ENCODE measurements at regions not wholly inside any gene's neighbourhood (a gene's known extent, or its start where the extent isn't known, plus 50 kb on each side); places are given as distances from the start of the nearest gene placed in this dataset.

DNA sequence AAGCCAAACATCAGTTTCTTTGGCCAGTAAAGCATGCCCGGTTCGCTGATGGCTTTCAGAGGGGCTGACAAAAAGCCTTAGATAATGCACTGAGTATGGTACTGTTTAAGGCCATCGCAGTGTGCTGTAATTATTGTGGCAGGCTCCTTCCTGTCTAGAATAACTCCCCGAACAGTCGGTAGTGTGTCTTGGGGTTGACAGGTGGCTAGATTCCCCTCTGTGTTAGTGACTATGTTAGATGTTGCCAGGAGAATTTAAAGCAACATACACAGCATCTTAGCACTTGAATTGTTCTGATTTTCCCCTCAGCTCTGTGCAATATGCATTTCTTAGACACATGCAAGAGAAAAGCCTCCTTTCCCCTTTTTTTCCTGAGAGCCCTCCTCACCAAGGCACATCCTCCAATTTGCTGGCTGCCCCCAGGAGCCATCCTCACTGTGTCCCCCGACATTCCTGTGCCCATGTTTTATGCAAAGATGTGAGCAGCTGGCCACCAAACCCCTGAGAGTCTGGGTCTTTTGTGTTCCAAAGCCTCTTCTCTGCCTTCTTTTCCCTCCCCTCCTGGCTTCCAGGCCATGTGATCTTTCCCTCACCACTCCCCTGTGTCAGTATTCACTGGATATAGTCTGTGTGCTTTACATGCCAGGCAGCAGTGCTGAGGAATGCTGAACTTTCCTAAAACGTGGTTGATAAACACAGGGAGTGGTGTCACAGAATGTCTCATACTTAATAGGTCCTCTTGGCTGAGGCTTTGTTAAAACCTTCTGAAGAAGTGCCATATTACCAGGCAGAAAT is 331.5 kb downstream of the HRH4 start:
- no peak for DNase-seq

DNA sequence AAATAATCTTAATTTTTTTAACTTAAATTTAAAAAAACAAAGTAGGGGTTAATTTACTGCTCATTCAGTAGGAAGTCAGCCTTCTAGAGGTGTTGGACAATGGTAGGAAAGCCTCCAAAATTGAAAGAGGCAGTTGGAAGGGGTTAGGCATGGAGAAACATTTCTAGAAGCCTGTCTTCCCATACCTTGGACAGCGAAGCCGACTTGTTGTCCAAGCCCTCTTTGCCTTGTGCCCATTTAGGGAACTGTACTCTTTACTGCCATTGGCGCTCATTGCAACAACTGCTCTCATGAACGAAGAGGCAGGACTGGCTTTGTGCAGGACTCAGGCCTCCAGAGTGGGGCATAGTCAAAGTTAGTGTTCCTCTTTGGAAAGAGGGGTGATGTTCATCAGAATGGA is 333.3 kb downstream of the HRH4 start:
- DNase-seq = no peak

DNA sequence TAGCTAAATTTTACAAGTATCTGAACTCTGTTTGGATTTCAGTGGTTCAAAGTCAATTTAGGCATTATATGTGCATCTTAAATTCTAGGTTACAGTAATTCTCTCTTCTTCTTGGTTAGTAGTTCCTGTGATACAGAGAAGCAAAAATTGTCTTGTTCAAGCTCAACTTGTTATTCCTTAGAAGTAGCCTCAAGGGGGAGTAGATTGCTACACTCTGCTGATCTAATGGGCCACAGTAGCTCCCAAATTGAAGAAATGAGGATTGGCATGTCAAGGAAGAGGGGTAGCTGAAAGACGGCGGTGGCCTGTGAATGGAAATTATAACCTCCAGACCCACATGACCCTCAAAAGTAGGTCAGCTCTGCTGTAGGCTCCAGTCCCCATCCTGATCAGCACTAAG is 334.7 kb downstream of the HRH4 start:
- no peak for DNase-seq

DNA sequence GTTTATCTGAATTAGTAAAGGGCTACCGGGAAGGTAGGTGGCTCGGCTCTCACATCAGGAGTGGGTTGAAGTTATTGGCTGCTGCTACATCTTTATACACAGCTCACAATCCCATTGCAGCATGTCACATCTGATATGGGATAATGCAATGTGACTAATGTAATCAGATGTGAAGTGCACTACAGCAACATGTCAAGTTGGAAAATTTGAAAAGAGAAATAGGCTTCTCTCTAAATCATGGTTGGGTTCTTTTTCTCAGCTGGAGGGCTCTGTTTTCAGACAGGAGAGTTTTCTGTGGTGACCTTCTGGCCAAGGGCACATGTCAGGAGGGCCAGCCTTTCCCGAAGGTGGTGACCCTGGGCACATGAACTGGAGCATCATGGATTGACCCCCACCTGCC is 337.5 kb downstream of the HRH4 start:
- no peak for DNase-seq

DNA sequence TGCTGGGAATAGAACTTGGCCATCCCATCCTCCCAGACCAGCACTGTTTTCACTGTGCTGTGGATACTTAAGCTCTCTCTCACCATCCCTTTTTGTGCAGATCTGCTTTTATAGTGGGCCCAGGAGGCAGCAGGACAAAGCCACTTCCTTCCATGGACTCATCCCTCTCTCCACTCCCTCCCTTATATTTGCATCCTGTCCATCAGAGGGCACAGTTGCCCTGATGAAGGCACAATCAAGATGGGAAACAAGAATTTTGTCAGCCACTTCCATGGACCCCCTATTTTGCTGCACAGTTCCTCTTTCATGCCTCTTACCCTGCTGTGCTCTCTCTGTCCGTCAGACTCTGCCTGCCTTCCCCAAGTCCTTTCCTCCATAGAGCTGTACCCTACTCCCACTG is 338.7 kb downstream of the HRH4 start:
- peak; percentile 4 for DNase-seq

DNA sequence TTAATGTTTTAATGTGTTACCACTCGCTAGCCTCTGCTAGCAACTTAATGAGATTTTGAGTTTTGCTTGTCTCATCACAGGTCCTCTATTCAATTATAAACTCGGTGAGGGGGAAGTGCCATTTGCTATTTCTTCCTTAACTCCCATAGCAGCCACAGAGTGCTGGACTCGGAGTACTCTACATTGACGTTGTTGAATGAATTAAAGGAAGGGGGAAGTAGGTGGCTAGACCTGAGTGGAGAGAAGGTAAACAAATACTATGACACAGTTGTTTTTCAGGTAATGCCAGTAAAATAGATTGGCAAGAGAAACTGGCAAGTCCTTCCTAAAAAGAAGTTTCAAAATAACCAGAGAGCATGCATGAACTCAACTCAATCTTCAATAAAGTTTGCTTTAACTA is 339.3 kb downstream of the HRH4 start:
- DNase-seq = no peak

DNA sequence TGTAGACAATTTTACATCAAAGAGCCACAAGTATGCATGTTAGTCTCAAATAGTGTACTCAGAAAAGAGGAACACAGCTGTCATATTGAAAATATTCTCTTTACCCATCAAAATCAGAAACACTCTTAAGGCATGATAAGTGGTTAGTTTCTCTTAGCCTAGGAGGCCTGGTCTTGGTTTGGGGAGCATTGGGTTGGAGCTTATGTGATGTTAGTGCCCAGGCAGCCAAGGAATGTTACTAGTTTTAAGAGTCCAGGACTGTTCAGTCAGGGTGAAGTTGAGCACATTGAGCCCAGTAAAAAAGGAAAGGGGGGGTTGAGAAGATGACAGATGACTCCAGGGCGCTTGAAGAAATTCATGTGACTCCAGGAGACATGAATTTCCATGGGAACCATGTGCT is 340.6 kb downstream of the HRH4 start:
- DNase-seq = no peak

DNA sequence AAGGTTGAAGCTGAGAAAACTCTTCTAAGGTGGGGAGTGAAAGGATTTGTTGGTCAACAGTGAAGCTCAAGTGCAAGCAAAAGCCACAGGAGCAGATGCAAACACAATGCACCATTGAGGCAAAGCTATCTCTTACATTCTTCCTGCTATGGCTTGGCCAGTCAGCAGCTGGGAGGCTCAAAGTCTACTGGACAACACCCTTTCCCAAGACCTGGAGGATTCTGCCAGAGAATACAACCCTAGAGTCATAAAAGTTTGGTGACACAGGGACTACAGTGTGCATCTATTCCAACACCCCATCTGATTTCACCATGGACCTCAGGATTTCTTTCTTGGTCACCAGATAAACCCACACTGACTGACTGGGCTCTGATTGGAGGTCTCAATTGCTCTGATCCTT is 342.0 kb downstream of the HRH4 start:
- no peak for DNase-seq

DNA sequence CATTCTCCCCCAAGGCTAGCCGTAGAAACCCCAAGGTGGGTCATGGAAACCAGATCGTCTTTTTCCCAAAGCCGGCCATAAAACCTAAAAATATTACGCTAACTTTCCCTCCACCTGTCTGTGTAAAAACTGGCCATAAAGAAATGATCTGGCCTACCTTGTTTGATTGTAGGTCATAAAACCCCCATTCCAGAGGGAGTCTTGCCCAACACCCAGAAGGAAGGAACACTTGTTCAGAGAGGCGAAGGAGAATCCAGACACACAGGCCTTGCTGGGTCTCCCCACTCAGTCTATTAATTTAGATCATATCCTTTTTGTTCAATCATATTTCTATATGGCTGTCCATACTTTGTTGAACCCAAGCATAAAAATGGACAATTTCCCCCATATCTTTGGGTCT is 344.7 kb downstream of the HRH4 start:
- DNase-seq = no peak

DNA sequence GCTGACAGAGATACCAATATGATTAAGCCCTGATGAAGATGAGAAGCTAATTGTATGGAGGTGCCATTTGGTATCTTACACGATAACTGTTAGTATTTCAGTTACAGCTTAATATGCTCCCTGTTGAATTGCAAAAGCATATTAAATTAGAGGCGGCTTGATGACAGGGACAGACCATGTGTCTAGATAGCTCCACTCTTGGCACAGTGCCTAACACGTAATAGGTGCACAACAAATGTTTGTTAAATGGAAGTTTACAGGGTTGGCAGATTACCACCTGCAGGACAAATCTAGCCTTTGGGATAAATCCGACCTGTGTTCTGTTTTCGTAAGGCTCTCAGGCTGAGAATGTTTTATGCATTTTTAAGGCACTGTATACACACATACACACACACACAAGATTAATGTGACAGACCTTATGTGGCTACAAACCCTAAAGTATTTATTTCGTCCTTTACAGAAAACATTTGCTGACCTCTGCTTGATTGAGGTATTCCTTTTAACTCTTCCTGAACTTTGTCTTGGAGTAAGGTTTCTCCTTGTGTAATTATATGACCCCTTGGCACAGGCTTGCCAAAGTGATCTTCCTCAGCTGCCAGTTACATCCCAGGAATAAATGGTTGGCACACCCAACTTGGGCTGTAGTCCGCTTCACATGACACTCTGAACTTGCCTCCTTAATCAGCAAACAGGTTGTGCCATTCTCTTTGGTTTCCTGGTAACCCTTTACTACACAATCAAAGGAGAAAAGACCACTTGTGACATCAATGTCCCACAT is 348.9 kb downstream of the HRH4 start:
- no peak for DNase-seq

DNA sequence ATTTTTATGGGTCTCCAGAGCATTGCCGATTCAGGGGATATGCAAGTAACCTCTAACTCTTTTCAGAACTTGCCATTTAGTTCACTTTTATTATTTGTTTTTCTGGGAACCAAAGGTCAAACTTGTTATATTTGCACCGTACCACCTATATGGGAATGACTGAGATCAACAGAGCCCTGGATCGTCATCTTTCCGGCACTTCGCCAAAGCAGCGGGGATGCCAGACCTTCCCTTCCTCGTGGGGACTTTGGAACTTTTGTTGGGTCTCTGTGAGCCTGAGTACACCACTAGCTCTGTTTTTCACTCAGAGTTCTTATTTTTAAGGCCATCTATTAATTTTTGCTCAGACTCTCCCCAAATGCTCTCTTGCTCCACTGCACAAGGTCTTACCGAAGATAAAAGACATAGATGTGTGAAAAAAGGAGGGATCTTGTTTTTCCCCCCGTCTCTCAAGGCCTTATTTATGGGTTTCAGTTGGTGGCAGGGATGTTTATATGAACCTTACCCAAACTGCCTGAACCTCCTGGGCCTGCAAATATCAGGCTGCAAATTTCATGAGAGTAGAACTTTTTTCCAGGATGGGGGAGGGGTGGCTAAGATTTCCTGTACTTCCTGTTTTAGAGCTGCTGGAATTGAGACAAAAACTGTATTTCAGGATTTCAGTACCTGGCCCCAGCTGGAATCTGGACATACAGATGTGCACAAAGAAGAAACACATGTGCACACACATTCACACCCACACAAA is 350.3 kb downstream of the HRH4 start:
- DNase-seq = no peak

DNA sequence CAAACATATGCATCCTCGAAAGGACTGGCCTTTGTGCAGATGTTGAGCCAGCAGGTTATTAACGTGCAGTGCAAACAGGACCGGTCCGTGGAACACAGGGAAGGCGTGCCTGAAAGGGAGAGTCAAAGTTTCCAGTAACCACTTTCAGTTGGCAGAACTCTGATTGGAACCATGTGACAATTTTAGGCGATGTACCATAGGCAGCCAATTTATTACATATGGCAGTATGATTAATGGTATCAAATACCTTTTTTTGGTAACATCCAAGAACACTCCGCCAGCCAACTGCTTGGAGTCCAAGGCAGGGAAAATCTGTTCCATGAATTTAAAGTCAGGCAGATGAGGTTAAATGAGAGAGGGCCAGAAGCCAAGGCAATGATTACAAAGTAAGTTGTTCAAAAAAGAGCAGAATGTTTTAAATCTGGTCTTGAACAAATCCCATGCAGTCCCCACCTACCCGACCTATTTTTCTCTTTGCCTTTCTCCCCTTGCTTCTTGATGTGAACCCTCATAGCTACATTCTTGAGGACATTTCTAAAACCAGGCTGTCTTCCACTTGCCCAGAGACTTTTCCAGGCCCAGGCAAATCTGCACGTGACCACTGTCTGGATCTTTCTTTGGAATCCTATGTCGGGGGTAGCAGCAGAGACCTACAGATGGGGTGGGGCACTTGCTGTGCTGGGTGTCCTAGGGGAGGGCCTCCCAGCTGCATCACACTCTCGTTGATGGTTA is 351.7 kb downstream of the HRH4 start:
- DNase-seq = no peak

DNA sequence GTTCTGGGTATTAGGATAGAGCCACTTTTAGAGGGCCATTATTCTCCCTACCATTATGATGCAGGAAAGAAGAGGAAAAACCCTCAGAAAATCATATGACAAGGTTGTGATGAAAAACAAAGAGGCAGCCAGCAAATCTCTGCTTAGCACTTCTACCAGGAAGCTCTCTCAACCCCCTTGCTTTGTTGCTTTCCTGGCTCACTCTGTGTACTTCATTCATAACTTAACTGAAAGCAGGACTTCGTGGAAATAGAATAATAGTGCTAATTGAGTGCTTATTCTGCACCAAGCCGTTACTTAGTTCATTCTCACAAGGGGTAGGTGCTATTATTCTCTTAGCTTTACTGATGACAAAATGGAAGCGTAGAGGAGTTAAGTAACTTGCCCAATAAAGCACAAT is 354.1 kb downstream of the HRH4 start:
- DNase-seq = no peak

DNA sequence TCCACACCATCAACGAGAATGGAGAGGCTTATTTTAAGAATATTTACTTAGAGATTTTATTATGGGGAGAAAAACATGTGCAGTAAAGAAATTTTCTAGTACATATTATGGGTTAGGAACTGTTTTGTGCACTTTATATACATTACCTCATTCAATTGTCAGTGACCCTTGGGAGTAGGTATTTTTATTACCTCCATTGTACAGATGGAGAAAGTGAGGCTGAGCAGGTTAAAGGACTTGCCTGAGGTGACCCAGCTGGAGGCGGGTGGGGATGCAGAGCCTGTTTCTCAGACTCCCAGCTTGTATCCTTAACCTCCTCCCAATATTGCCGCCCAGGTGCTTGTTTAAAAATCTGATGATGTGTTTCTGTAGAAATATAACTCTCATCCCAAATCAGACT is 356.7 kb downstream of the HRH4 start:
- no peak for DNase-seq

DNA sequence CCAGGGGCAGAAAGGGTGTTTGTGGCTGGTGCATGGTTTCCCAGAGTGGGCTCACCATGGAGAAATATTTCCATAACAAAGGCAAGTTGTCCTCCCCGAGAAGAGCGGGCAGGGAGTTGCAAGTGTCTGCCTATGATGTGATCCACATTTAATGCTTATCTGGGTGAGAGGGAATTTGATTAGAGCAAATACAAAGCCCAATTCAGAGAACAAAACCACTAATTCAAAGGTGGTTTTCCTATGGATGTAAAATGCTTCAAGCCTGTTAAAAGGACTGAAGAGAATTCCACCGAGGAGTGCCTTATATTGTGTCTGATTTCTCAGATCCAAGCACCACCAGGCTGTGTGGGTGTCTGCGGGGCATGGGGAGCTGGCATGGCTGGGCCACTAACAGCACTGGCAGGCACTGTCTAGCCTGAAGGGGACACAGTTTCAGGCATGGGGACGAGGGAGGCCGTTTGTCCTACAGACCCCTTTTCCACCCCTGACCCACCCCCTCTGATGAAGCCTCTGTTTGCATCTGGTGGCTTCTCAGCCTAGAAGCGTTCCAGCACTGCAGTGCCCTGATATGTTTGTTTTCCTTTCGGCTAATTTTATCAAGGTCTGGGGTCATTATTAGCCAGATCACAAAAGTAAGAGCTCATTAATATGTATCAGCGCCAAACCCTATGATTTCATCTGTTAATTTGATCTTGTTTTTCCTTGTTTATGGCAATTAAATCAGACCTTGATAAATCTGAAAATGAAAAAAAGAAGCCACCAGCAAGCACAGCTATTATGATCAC is 357.3 kb downstream of the HRH4 start:
- DNase-seq = no peak

DNA sequence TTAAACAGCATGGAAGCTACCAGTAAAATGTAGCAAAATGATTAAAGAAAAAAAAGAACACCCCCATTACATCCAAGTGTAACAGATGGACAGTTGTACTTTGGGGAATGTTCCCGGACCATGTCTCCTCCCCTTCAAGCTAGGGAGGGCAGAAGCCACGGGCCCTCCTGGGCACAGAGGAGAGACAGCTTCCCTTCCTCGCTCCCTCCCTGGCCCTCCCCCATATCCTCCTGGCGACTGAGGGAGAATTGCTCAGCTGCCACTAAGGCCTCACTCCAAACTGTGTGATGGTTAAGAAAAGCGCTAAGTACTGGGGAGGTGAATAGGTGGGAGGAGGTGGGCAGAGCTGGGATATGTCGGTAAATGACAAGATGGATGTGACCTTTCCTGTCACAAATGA is 358.0 kb downstream of the HRH4 start:
- no peak for DNase-seq

DNA sequence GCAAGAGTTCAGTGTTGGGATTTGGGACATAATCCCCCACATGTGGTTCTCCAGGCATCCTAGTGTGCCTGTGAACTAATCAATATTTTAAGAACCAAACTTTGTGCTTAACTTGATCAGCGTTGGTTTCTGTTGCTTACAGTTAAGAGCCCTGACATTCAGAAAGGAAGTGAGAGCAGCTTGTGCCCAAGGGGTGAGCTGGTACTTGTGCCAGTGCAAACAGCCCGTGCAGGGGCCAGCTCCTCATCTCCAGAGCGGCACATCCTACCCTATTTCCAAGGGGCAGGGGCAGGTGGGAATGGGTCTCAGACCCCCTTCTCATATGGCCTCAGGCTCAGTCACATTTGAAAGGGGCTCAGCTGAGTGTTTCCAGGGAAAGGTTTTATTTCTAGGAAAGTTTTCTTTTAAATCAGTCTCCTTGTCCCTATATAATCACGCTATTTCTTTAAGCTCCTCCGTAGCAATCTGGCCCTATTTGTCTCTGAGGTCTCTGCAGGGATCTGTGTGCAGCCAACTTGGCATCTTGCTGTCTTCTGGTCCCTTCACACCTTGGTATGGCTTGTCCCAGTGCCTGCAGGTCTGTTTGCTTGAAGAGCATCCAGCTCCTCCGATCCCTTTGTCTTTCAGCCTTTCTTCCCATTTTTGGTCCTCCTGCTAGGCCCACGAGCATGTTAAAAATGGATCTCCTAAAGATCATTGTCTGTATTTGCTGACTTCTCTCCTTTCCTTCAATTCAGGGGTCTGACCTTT is 358.9 kb downstream of the HRH4 start:
- DNase-seq = no peak

DNA sequence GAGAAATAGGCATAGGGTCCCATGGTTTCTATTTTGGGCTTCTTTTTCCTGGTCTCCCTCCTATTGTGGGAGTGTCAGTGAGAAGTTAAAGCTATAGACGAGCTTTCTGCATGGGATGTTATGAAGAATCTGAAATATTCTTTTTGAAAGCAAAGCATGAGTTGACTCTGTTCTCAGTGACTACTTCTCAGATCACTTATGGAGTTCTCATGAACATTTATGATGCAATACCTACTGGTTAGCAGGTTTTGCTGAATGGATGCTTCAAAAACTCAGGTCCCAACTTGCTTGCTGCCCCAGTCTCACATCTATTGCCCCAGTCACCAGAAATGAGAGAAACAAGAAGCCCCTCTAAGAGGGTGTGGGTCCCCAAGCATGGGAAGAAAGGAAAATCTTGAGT is 365.0 kb downstream of the HRH4 start:
- DNase-seq = no peak

DNA sequence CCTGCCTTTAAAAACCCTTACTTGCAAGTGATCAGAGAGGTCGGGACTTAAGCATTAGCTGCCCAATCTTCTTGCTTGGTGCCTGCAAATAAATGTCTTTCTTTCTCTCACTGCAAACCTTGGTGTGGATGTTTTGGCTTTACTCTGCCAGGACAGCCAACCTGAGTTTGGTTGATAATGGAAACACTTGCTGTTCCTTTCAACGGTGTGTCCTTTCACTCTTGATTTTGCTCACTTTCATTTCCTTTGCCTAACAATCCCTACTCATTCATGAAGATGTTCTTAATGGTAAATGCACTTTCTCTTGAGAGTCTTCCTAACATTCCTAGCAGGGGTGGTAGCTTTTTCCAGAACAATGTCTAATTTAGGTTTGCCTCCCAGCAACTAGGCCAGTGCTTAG is 366.2 kb downstream of the HRH4 start:
- DNase-seq = no peak

DNA sequence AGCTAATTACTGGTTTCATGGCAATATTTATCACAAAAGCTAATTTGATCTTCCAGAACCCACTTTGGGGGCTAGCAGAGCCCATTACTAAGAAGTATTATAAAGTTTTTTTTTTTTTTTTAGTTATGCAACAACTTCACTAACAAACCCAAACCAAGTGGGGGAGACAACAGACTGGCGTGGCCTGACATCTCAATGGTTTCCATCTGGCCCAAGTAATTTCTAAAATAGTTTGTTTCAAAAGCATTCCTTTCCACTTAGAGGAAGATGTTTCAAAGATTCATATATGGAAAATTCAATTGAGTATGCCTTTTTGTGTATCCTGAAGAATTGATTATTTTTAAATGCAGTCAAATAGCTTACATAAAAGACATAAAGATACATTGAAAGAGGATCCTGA is 367.1 kb downstream of the HRH4 start:
- DNase-seq = no peak

DNA sequence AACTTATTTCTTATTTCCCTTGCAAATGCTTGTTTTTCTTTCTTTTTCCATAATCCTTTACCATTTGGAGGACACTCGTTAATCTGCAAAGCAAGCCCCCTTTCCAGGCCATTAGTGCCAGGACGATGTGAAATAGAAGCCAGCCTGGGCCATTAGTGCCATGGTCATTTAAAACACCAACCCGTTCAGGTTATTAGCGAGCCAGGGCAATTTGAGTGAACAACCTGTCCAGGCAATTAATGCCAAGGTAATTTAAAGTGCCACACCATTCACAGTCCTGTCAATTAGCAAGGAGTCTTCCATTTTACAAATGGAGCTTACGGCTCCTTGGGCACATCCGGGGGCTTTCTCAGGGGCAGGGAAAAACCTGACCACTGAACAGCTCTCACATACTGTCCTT is 370.6 kb downstream of the HRH4 start:
- no peak for DNase-seq
